H9 (cell line): ENCODE measurements at regions not wholly inside any gene's neighbourhood (a gene's known extent, or its start where the extent isn't known, plus 50 kb on each side); places are given as distances from the start of the nearest gene placed in this dataset.

Experiments used
- DNase-seq: peaks from one replicate; pipeline ENCODE4 v3.0.0-alpha.2; 2017
- H2AFZ ChIP-seq: one replicate; pipeline ENCODE4 v1.6.1; 2013; ENCODE audit warnings: mild to moderate bottlenecking, low read length, control low read depth, moderate library complexity
- H2AK5ac ChIP-seq: 2 replicates; pipeline ENCODE4 v1.6.1; 2013; ENCODE audit warnings: low read length, control low read depth, mixed read lengths; ENCODE audit not compliant: insufficient read length
- H2BK120ac ChIP-seq: one replicate; pipeline ENCODE4 v1.6.1; 2013; ENCODE audit warnings: low read depth, mild to moderate bottlenecking, low read length, control low read depth, inconsistent platforms; ENCODE audit not compliant: poor library complexity, severe bottlenecking
- H2BK12ac ChIP-seq: 2 replicates; pipeline ENCODE4 v1.6.1; 2013; ENCODE audit warnings: low read length, control low read depth, mixed read lengths, low read depth; ENCODE audit not compliant: insufficient read length
- H2BK15ac ChIP-seq: 2 replicates; pipeline ENCODE4 v1.6.1; 2013; ENCODE audit warnings: low read depth, low read length, control low read depth
- H2BK20ac ChIP-seq: one replicate; pipeline ENCODE4 v1.6.1; 2013; ENCODE audit warnings: low read depth, mild to moderate bottlenecking, low read length, control low read depth, inconsistent platforms; ENCODE audit not compliant: poor library complexity, severe bottlenecking
- H2BK5ac ChIP-seq: 2 replicates; pipeline ENCODE4 v1.6.1; 2013; ENCODE audit warnings: low read length, control low read depth, mixed read lengths; ENCODE audit not compliant: insufficient read length
- H3K14ac ChIP-seq: 2 replicates; pipeline ENCODE4 v1.6.1; 2013; ENCODE audit warnings: low read length, control low read depth; ENCODE audit not compliant: insufficient read depth
- H3K18ac ChIP-seq: 2 replicates; pipeline ENCODE4 v1.6.1; 2013; ENCODE audit warnings: low read depth, mild to moderate bottlenecking, mixed read lengths, low read length, control low read depth; ENCODE audit not compliant: insufficient read length
- H3K23ac ChIP-seq: 2 replicates; pipeline ENCODE4 v1.6.1; 2013; ENCODE audit warnings: low read length, control low read depth, mixed read lengths, low read depth; ENCODE audit not compliant: insufficient read length
- H3K23me2 ChIP-seq: 2 replicates; pipeline ENCODE4 v1.6.1; 2013; ENCODE audit warnings: low read depth, mild to moderate bottlenecking, mixed read lengths, low read length, control low read depth; ENCODE audit not compliant: insufficient read length, poor library complexity, severe bottlenecking
- H3K27ac ChIP-seq: 2 replicates; pipeline ENCODE4 v1.5.1; 2013; ENCODE audit warnings: low read length, control low read depth, mixed read lengths, low read depth; ENCODE audit not compliant: insufficient read length
- H3K27me3 ChIP-seq: 2 replicates; pipeline ENCODE4 v1.6.1; 2013; ENCODE audit warnings: low read length, control low read depth, inconsistent platforms; ENCODE audit not compliant: insufficient read depth
- H3K4ac ChIP-seq: 2 replicates; pipeline ENCODE4 v1.6.1; 2013; ENCODE audit warnings: low read depth, mild to moderate bottlenecking, control low read depth, inconsistent platforms, low read length, moderate library complexity
- H3K4me1 ChIP-seq: 2 replicates; pipeline ENCODE4 v1.6.1; 2013; ENCODE audit warnings: low read length, control low read depth, inconsistent platforms; ENCODE audit not compliant: insufficient read depth
- H3K4me2 ChIP-seq: 2 replicates; pipeline ENCODE4 v1.6.1; 2013; ENCODE audit warnings: low read length, control low read depth, mixed read lengths; ENCODE audit not compliant: insufficient read length, insufficient read depth
- H3K56ac ChIP-seq: 2 replicates; pipeline ENCODE4 v1.6.1; 2013; ENCODE audit warnings: low read depth, mild to moderate bottlenecking, mixed read lengths, low read length, control low read depth; ENCODE audit not compliant: insufficient read length
- H3K79me1 ChIP-seq: 2 replicates; pipeline ENCODE4 v1.6.1; 2013; ENCODE audit warnings: low read depth, mild to moderate bottlenecking, moderate library complexity, low read length, control low read depth, inconsistent platforms; ENCODE audit not compliant: insufficient read depth, poor library complexity, severe bottlenecking
- H3K79me2 ChIP-seq: 2 replicates; pipeline ENCODE4 v1.6.1; 2013; ENCODE audit warnings: low read length, control low read depth, inconsistent platforms; ENCODE audit not compliant: insufficient read depth
- H3K9ac ChIP-seq: 2 replicates; pipeline ENCODE4 v1.6.1; 2013; ENCODE audit warnings: low read length, control low read depth, mixed read lengths; ENCODE audit not compliant: insufficient read length; ENCODE audit errors: extremely low read depth
- H3K9me3 ChIP-seq: one replicate; pipeline ENCODE4 v1.6.1; 2013; ENCODE audit warnings: low read depth, low read length, inconsistent platforms; ENCODE audit not compliant: control insufficient read depth
- H3T11ph ChIP-seq: one replicate; pipeline ENCODE4 v1.6.1; 2013; ENCODE audit warnings: mild to moderate bottlenecking, low read length, control low read depth, inconsistent platforms
- H4K20me1 ChIP-seq: one replicate; pipeline ENCODE4 v1.6.1; 2013; ENCODE audit not compliant: control insufficient read depth, insufficient read length, insufficient read depth
- H4K5ac ChIP-seq: 2 replicates; pipeline ENCODE4 v1.6.1; 2013; ENCODE audit warnings: low read depth, mild to moderate bottlenecking, mixed read lengths, low read length, control low read depth; ENCODE audit not compliant: insufficient read length
- H4K8ac ChIP-seq: replicated peaks from 2 replicates; pipeline ENCODE4 v1.6.1; 2013; ENCODE audit warnings: low read length, control low read depth, mixed read lengths, low read depth; ENCODE audit not compliant: insufficient read length
- H4K91ac ChIP-seq: 2 replicates; pipeline ENCODE4 v1.6.1; 2013; ENCODE audit warnings: low read depth, mild to moderate bottlenecking, moderate library complexity, mixed read lengths, low read length, control low read depth; ENCODE audit not compliant: insufficient read length
- H3K27ac Mint-ChIP-seq, 3 experiments: 2 replicates in 2 of 3; 3 replicates in 1 of 3; pipeline ENCODE4 v1.8.0; 2020 to 2021; ENCODE audit warnings: mixed read lengths in 3 of 3, mild to moderate bottlenecking in 1 of 3, moderate library complexity in 1 of 3
- H3K27me3 Mint-ChIP-seq: 2 replicates; pipeline ENCODE4 v1.8.0; 2021; ENCODE audit warnings: low read depth, mild to moderate bottlenecking, moderate library complexity, mixed read lengths
- H3K36me3 Mint-ChIP-seq, 3 experiments: 2 replicates in 2 of 3; 3 replicates in 1 of 3; pipeline ENCODE4 v1.8.0; 2020 to 2021; ENCODE audit warnings: low read depth in 3 of 3, mixed read lengths in 3 of 3; ENCODE audit not compliant: insufficient read depth in 1 of 3
- H3K4me1 Mint-ChIP-seq, 2 experiments: 2 replicates each; pipeline ENCODE4 v1.8.0; 2020; ENCODE audit warnings: mixed read lengths in 2 of 2
- H3K4me3 Mint-ChIP-seq, 2 experiments: 2 replicates in 1 of 2; 3 replicates in 1 of 2; pipeline ENCODE4 v1.8.0; 2020 to 2021; ENCODE audit warnings: mild to moderate bottlenecking in 2 of 2, mixed read lengths in 2 of 2, moderate library complexity in 1 of 2
- H3K9me3 Mint-ChIP-seq, 2 experiments: 2 replicates in 1 of 2; 3 replicates in 1 of 2; pipeline ENCODE4 v1.8.0; 2020; ENCODE audit warnings: mild to moderate bottlenecking in 2 of 2, mixed read lengths in 2 of 2, moderate library complexity in 1 of 2
- WGBS: extraction: QIAGEN DNeasy Blood & Tissue Kit; methylation state at CpG from one replicate; pipeline ENCODE4 v1.1.7; 2013; ENCODE audit warnings: missing lambda C conversion rate, low lambda C conversion rate, mixed read lengths; ENCODE audit not compliant: insufficient read length; ENCODE audit errors: extremely low coverage; 5-methylcytosine and 5-hydroxymethylcytosine counted together
- TF ChIP-seq, protein P1 (sequence below): fragments of 200-600 bp; sonication (generic); conservative IDR thresholded peaks from 3 replicates; pipeline ENCODE4 v1.8.0; 2021; ENCODE audit warnings: antibody characterized with exemption, mild to moderate bottlenecking

DNA sequence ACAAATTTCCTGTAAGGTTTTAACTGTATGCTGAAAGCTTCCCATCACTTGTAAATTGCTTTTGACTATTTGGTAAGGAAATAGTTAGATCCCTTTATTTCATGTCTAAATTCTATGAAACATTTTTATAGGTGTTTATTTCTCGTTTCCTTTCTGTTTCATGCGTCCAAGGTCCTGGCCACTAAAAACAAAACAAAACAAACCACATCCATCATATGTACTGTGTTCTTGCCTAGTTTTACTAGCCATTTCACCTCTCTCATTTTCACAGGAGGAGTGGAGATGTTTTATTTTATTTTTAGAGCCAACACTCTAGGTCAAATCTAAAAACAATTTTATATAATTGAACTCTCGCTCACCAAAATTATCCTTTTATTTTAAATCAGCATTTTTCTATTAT is 375.2 kb upstream of the CTSO start:
- DNase-seq: no peak
- Mint-ChIP-seq H3K4me3 (no peak overlapping the region), H3K9me3 (no peaks in the 10 kb centered on the region), H3K27me3 (no peaks in the 10 kb centered on the region), H3K36me3 (no peaks in the 10 kb centered on the region), H3K4me1 (peaks cover 0 to 2% of the 10 kb centered on the region in 2 experiments; a peak in 1 of 4 replicates), H3K27ac (no peak overlapping the region)
- no peak overlapping the region for H2AK5ac ChIP-seq
- no peak overlapping the region for H3K56ac ChIP-seq
- H3K4me2 ChIP-seq: no peak overlapping the region
- H3K4ac ChIP-seq: no peak overlapping the region
- H2BK12ac ChIP-seq: no peak overlapping the region
- no peak overlapping the region for H3K27ac ChIP-seq
- no peaks in the 10 kb centered on the region for H3K23me2 ChIP-seq
- no peak overlapping the region for H2BK20ac ChIP-seq
- H4K8ac ChIP-seq: no peak overlapping the region
- no peak overlapping the region for H2BK120ac ChIP-seq
- H4K91ac ChIP-seq: no peak overlapping the region
- no peak overlapping the region for H4K5ac ChIP-seq
- H2BK5ac ChIP-seq: no peak overlapping the region
- H3K9me3 ChIP-seq: no peaks in the 10 kb centered on the region
- no peaks in the 10 kb centered on the region for H3K79me1 ChIP-seq
- H3K14ac ChIP-seq: no peak overlapping the region
- TF ChIP-seq, protein P1, sequence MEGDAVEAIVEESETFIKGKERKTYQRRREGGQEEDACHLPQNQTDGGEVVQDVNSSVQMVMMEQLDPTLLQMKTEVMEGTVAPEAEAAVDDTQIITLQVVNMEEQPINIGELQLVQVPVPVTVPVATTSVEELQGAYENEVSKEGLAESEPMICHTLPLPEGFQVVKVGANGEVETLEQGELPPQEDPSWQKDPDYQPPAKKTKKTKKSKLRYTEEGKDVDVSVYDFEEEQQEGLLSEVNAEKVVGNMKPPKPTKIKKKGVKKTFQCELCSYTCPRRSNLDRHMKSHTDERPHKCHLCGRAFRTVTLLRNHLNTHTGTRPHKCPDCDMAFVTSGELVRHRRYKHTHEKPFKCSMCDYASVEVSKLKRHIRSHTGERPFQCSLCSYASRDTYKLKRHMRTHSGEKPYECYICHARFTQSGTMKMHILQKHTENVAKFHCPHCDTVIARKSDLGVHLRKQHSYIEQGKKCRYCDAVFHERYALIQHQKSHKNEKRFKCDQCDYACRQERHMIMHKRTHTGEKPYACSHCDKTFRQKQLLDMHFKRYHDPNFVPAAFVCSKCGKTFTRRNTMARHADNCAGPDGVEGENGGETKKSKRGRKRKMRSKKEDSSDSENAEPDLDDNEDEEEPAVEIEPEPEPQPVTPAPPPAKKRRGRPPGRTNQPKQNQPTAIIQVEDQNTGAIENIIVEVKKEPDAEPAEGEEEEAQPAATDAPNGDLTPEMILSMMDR: no peak
- H3K27me3 ChIP-seq: no peaks in the 10 kb centered on the region
- H3K4me1 ChIP-seq: no peaks in the 10 kb centered on the region
- H3K9ac ChIP-seq: no peak overlapping the region
- no peaks in the 10 kb centered on the region for H3K79me2 ChIP-seq
- no peaks in the 10 kb centered on the region for H4K20me1 ChIP-seq
- no peak overlapping the region for H3T11ph ChIP-seq
- no peak overlapping the region for H3K18ac ChIP-seq
- WGBS: 100% methylated on average over 1 of the region's 3 CpGs
- H2BK15ac ChIP-seq: no peak overlapping the region
- no peak overlapping the region for H2AFZ ChIP-seq
- no peak overlapping the region for H3K23ac ChIP-seq
